SIG-M5 (cell line): ENCODE measurements at regions not wholly inside any gene's neighbourhood (a gene's known extent, or its start where the extent isn't known, plus 50 kb on each side); places are given as distances from the start of the nearest gene placed in this dataset.
"Not testable (repeated sequence)": the region's sequence is repeated elsewhere in the genome, so short reads cannot be mapped to it uniquely, and the experiment has no call there.

Experiments used
- DNase-seq: peaks from one replicate; lab custom pipeline; 2025; lab: John Stamatoyannopoulos, UW

- DNase-seq, result no peak
These were observed 266.2 kb downstream of the KCTD12 start for GRCh38 chr13:76620036-76620435.

GRCh38 chr13:76619631-76620030 is 266.6 kb downstream of the KCTD12 start:
- DNase-seq, result no peak

GRCh38 chr13:76610819-76611415 is 275.3 kb downstream of the KCTD12 start:
- no peak for DNase-seq

DNA sequence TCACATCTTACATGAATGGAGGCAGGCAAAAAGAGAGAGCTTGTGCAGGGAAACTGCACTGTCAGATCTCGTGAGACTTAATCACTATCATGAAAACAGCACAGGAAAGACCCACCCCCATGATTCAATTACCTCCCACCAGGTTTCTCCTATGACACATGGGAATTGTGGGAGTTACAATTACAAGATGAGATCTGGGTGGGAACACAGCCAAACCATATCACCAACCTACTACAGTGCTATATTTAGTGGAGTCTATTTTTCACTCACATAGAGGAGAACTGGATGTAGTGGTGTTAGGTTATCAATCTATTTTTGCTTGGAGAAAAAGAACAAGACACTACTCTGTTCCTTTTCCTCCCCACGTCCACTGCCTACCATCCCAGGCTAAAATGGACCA is 276.6 kb downstream of the KCTD12 start:
- no peak for DNase-seq

GRCh38 chr13:76607866-76608265 is 278.3 kb downstream of the KCTD12 start:
- no peak for DNase-seq

- DNase-seq, result no peak
These were observed 286.1 kb downstream of the KCTD12 start for GRCh38 chr13:76600081-76600480.

GRCh38 chr13:76597868-76598267 is 288.3 kb downstream of the KCTD12 start:
- DNase-seq, result no peak

DNA sequence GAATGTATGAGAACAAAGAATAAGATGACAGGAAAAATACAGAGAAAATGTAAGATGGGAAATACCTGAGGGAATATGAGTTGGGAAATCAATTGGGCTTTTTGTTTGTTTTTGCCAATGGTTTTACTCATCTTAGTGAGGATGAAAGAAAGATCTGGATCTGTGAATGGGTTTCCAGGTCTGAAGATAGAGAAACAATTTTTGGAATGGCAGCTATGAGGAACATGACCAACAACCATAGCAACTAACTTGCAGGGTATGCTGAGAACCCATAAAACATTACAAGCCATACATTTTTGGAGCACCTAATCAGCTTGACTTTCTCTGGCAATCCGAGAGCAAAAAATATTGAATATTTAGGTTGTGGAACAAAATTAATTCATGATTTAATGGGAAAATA is 290.0 kb downstream of the KCTD12 start:
- no peak for DNase-seq

- no peak for DNase-seq
These were observed 291.8 kb downstream of the KCTD12 start for GRCh38 chr13:76594435-76594834.

GRCh38 chr13:76586842-76587241 is 299.4 kb downstream of the KCTD12 start:
- no peak for DNase-seq

DNA sequence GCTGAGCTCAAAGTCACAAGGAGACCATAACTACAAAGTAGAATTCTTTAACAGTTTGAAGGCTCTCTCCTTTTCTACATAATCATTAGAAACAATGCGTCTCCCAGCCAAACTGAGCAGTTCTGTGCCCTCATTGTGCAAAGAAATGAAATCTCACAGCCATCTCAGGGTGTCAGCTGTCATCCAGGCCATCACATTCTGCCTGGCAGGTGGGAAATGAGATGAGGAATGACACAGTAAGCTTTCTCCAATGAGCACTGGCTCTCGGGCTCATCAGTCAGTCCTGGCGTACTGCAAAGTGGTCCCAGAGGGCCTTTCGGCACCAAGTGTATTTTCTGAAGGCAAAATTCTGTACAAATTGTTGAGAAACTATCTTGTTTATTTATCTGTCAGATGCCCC is 306.5 kb downstream of the KCTD12 start:
- no peak for DNase-seq

- DNase-seq, result not testable (repeated sequence)
These were observed 310.6 kb downstream of the KCTD12 start for GRCh38 chr13:76575634-76576033.

GRCh38 chr13:76570510-76570971 is 315.7 kb downstream of the KCTD12 start:
- no peak for DNase-seq

GRCh38 chr13:76556627-76557026 is 329.6 kb downstream of the KCTD12 start:
- no peak for DNase-seq

GRCh38 chr13:76552807-76553206 is 333.4 kb downstream of the KCTD12 start:
- no peak for DNase-seq

- no peak for DNase-seq
These were observed 334.0 kb downstream of the KCTD12 start for GRCh38 chr13:76552041-76552772.

DNA sequence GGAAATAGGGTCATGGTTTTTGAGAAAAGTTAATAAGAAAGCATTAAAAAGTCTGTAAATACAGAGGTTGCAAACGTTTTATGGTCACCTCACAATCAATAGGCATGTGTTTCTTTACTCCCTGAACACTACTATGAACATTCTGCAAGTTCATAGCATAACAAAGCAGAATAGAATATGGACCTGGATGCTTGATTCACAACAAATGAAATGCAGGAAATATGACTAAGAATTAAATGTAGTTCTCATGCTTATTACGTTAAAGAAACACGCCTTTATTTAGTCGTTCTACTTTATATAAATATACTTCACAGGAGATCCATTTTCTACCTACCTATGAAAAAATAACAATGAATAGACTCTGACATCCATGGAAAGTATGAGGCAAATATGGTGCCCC is 344.0 kb downstream of the KCTD12 start:
- DNase-seq, result no peak

DNA sequence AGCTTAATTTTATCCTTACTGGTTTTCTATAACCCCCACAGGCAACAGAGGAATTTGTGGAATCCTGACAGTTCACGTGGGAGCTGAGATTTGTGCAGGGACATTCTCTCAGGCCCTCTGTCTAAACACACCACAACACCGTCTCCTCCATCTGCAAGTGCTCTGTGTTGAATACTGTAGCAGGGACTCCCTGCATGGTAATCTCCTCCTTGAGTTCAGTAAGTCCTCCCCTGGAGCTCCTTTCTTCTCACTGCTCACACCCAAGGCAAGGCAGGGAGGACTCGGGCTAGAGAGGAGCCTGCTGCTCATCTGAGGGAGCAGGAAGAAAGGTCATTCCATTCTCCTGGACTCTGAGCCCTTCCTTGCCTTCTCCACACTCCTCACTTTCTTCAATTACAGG is 348.2 kb downstream of the KCTD12 start:
- DNase-seq, result no peak

- no peak for DNase-seq
These were observed 353.0 kb downstream of the KCTD12 start for GRCh38 chr13:76533251-76533650.

DNA sequence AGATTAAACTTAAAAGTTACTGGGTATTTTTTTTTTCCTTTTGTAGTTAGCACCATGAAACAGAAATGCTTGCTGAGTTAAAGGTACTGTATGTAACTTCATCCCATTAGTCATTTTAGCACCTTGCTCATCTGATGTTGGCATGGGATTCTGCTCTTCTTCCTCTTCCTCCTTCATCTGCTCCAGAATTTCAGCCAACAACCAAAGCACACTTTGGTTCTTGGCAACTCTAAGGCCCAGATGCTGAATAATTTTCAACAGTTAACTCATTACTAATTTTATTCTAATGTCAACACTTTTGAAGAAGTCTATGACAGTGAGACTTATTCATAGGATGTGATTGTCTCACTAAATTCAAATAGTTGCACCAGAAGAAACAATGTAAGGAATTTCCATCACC is 359.2 kb downstream of the KCTD12 start:
- no peak for DNase-seq

DNA sequence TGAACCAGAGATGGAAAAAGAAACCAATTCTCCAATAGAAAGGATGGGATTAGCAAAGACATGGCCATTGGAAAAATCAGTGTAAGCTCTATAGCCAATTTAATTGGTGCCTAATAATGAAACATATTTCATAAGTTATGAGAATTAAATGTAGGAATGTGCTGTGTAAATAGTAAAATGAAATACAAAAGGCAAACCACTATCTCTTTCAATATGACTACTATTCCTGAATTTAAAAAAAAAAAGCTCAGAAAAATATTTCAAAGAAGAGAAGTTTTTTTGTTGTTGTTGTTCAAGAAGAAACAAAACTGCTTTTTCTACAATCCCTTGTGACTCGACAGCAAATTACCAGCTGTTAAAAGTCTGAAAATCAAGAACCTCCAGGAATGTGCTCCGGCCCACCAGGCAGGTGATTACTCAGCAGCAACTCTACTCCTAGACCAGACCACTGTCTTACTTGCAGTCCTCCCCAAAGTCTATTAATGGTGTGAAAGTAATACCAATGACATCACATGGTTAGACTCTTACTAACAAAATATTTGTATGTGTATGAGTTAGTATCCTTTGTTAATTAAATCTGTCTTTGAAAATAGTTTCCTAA is 362.4 kb downstream of the KCTD12 start:
- no peak for DNase-seq

GRCh38 chr13:76522083-76522755 is 364.0 kb downstream of the KCTD12 start:
- DNase-seq, result no peak

DNA sequence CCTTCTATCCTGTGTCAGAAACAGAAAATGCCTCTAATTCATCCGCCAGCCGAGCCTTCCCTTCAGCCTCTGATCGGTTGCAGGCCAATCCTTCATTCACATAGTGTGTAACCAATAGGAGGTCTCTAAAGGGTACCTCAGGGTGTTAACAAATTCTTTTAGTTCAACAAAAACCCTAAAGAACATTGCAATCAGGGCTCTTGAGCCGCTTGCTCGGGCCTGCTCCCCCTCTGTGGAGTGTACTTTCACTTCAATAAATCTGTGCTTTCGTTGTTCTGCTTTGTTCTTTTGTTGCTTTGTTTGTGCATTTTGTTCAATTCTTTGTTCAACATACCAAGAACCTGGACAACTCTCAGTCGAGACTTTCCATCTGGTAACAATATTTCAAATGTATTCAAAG is 366.5 kb downstream of the KCTD12 start:
- no peak for DNase-seq
